ENCODE measurements at regions not wholly inside any gene's neighbourhood (a gene's known extent, or its start where the extent isn't known, plus 50 kb on each side); places are given as distances from the start of the nearest gene placed in this dataset.

GRCh38 chr18:71913641-71914040 lies 630.5 kb downstream of the CBLN2 start:
- FAIRE-seq (no peak), DNase-seq (ENCODE audit: low spot score) (no peak)

- no peak for FAIRE-seq
Measured at GRCh38 chr18:71902482-71902881, 641.7 kb downstream of the CBLN2 start.

GRCh38 chr18:71899707-71900472 lies 644.3 kb downstream of the CBLN2 start:
- FAIRE-seq (no peak), DNase-seq (ENCODE audit: low spot score) (no peak)

More at GRCh38 chr18:71902482-71902881, 641.7 kb downstream of the CBLN2 start:
- no peak for DNase-seq (ENCODE audit: low spot score)

GRCh38 chr18:71899183-71899582 lies 645.0 kb downstream of the CBLN2 start:
- FAIRE-seq (no peak), DNase-seq (ENCODE audit: low spot score) (no peak)

- no peak for FAIRE-seq
- no peak for DNase-seq (ENCODE audit: low spot score)
Measured at GRCh38 chr18:71887509-71887908, 656.6 kb downstream of the CBLN2 start.

GRCh38 chr18:71878226-71878625 lies 665.9 kb downstream of the CBLN2 start:
- DNase-seq (ENCODE audit: low spot score) = no peak
- FAIRE-seq = no peak

- no peak for DNase-seq (ENCODE audit: low spot score)
- no peak for FAIRE-seq
Measured at GRCh38 chr18:71873695-71874094, 670.4 kb downstream of the CBLN2 start.

GRCh38 chr18:71865888-71866287 lies 678.3 kb downstream of the CBLN2 start:
- DNase-seq (ENCODE audit: low spot score) (no peak), FAIRE-seq (no peak)

GRCh38 chr18:71850602-71851001 lies 693.5 kb downstream of the CBLN2 start:
- FAIRE-seq = no peak

GRCh38 chr18:71849407-71849806 lies 694.7 kb downstream of the CBLN2 start:
- FAIRE-seq (no peak), DNase-seq (ENCODE audit: low spot score) (no peak)

More at GRCh38 chr18:71850602-71851001, 693.5 kb downstream of the CBLN2 start:
- DNase-seq (ENCODE audit: low spot score) = no peak

- DNase-seq (ENCODE audit: low spot score) (no peak), FAIRE-seq (no peak)
Measured at GRCh38 chr18:71846716-71847115, 697.4 kb downstream of the CBLN2 start.

GRCh38 chr18:71844814-71845213 lies 699.3 kb downstream of the CBLN2 start:
- DNase-seq (ENCODE audit: low spot score) (no peak), FAIRE-seq (no peak)

GRCh38 chr18:71842666-71843065 lies 701.5 kb downstream of the CBLN2 start:
- no peak for DNase-seq (ENCODE audit: low spot score)
- FAIRE-seq = no peak

- FAIRE-seq = no peak
Measured at GRCh38 chr18:71837547-71837946, 706.6 kb downstream of the CBLN2 start.

GRCh38 chr18:71832946-71833617 lies 711.1 kb downstream of the CBLN2 start:
- DNase-seq (ENCODE audit: low spot score) (no peak), FAIRE-seq (no peak)

More at GRCh38 chr18:71837547-71837946, 706.6 kb downstream of the CBLN2 start:
- no peak for DNase-seq (ENCODE audit: low spot score)

- DNase-seq (ENCODE audit: low spot score) (no peak), FAIRE-seq (no peak)
Measured at GRCh38 chr18:71831039-71831438, 713.1 kb downstream of the CBLN2 start.

- no peak for FAIRE-seq
- DNase-seq (ENCODE audit: low spot score) = no peak
Measured at GRCh38 chr18:71827301-71827700, 716.8 kb downstream of the CBLN2 start.

GRCh38 chr18:71815305-71815704 lies 728.8 kb downstream of the CBLN2 start:
- FAIRE-seq = no peak

GRCh38 chr18:71809711-71810110 lies 734.4 kb downstream of the CBLN2 start:
- FAIRE-seq (no peak), DNase-seq (ENCODE audit: low spot score) (no peak)

More at GRCh38 chr18:71815305-71815704, 728.8 kb downstream of the CBLN2 start:
- no peak for DNase-seq (ENCODE audit: low spot score)

GRCh38 chr18:71808616-71809015 lies 735.5 kb downstream of the CBLN2 start:
- no peak for DNase-seq (ENCODE audit: low spot score)

GRCh38 chr18:71807586-71807985 lies 736.6 kb downstream of the CBLN2 start:
- FAIRE-seq = no peak
- no peak for DNase-seq (ENCODE audit: low spot score)

More at GRCh38 chr18:71808616-71809015, 735.5 kb downstream of the CBLN2 start:
- no peak for FAIRE-seq

- DNase-seq (ENCODE audit: low spot score) (no peak), FAIRE-seq (no peak)
Measured at GRCh38 chr18:71798986-71799673, 745.0 kb downstream of the CBLN2 start.
